ENCODE measurements at regions not wholly inside any gene's neighbourhood (a gene's known extent, or its start where the extent isn't known, plus 50 kb on each side); places are given as distances from the start of the nearest gene placed in this dataset.
"Not testable (repeated sequence)": the region's sequence is repeated elsewhere in the genome, so short reads cannot be mapped to it uniquely, and the experiment has no call there.

DNA sequence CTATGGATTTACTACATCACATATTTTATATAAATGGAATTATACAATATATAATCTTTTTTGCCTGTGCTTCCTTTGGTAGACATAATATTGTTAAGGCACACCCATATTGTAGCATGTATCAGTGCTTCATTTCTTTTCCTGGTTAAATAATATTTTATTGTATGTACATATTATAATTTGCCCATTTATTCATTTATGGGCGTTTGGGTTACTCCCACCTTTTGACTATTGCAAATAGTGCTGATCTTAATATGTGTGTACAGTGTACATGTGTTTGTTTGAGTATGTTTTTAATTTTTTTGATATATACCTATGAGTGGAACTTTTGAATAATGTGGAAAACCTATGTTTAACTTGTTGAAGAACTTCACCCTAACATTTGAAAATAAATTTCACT lies 804.2 kb downstream of the DHX35 start:
- H3K27me3 ChIP-seq (ENCODE audit: control insufficient read depth, insufficient read depth, low read length): no peaks in the 10 kb centered on the region
- peaks cover 12% of the 10 kb centered on the region for H3K9me3 ChIP-seq (ENCODE audit: control insufficient read depth, low read depth, low read length)
- H3K9ac ChIP-seq (ENCODE audit: low read length): no peak overlapping the region
- no peak overlapping the region for H3K27ac ChIP-seq (ENCODE audit: low read length)
- no peaks in the 10 kb centered on the region for H3K36me3 ChIP-seq (ENCODE audit: control insufficient read depth, low read depth, low read length)
- no peak overlapping the region for H3K4me3 ChIP-seq (ENCODE audit: low read length)
- H3K4me1 ChIP-seq (ENCODE audit: control insufficient read depth, low read depth, low read length): no peaks in the 10 kb centered on the region

DNA sequence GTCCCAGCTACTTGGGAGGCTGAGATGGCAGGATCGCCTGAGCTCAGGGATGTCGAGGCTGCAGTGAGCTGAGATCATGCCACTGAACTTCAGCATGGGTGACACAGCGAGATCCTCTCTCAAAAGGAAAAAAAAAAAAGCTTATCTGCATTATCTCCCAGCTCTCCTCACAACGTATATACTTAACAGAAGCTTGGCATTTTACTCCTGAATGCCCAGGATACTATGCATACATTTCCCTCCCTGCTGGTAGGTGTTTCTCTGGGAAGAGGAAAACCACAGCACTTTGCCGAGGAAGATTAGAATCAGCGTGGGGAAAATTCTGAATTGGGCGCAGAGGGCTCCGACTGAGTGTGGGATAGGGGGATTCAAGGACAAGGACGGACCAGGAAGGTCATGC lies 800.6 kb downstream of the DHX35 start:
- no peak overlapping the region for H3K4me3 ChIP-seq (ENCODE audit: low read length)
- peaks cover 4% of the 10 kb centered on the region for H3K9me3 ChIP-seq (ENCODE audit: control insufficient read depth, low read depth, low read length)
- H3K4me1 ChIP-seq (ENCODE audit: control insufficient read depth, low read depth, low read length): no peaks in the 10 kb centered on the region
- H3K9ac ChIP-seq (ENCODE audit: low read length): no peak overlapping the region
- no peaks in the 10 kb centered on the region for H3K36me3 ChIP-seq (ENCODE audit: control insufficient read depth, low read depth, low read length)
- no peak overlapping the region for H3K27ac ChIP-seq (ENCODE audit: low read length)
- H3K27me3 ChIP-seq (ENCODE audit: control insufficient read depth, insufficient read depth, low read length): no peaks in the 10 kb centered on the region

DNA sequence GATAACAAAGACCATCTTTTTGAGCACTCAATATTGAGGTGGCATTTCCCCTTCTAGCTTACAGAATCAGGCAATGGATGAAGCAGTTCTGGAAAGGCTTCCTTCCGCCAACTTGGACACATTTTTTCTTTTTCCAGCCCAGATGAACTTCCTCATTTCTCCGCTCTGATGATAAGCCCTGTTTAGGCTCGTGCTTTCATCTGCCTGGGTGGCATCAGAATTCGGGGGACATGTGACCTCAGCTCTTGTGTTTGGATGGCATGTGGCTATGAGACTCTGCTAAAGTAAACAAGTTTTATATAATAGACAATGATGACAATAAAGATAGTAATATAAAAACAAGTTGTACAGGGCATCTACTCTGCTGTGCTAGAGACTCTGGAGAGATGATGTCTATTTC lies 796.7 kb downstream of the DHX35 start:
- no peaks in the 10 kb centered on the region for H3K27me3 ChIP-seq (ENCODE audit: control insufficient read depth, insufficient read depth, low read length)
- no peaks in the 10 kb centered on the region for H3K4me1 ChIP-seq (ENCODE audit: control insufficient read depth, low read depth, low read length)
- no peak overlapping the region for H3K4me3 ChIP-seq (ENCODE audit: low read length)
- no peaks in the 10 kb centered on the region for H3K9me3 ChIP-seq (ENCODE audit: control insufficient read depth, low read depth, low read length)
- no peaks in the 10 kb centered on the region for H3K36me3 ChIP-seq (ENCODE audit: control insufficient read depth, low read depth, low read length)
- no peak overlapping the region for H3K27ac ChIP-seq (ENCODE audit: low read length)
- no peak overlapping the region for H3K9ac ChIP-seq (ENCODE audit: low read length)

DNA sequence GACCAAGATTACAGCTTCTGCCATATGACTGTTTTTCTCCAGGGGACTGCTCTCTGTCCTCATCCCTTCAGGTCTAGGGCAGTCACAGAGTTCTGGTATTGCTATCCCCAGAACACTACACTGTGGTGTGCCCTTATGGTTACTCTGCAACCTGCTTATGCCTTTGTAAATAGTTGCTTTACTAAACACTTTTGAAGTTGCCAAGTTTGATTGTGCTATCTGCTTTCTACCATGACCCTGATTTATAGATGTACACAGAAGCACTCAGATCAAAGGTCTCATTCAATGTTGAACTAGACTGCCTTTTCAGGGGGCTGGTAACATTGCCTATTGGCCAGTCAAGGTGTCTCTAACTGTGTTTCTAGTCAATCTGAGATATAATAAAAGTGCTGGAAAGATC lies 794.7 kb downstream of the DHX35 start:
- no peaks in the 10 kb centered on the region for H3K4me1 ChIP-seq (ENCODE audit: control insufficient read depth, low read depth, low read length)
- H3K27ac ChIP-seq (ENCODE audit: low read length): no peak overlapping the region
- no peak overlapping the region for H3K9ac ChIP-seq (ENCODE audit: low read length)
- H3K36me3 ChIP-seq (ENCODE audit: control insufficient read depth, low read depth, low read length): no peaks in the 10 kb centered on the region
- no peaks in the 10 kb centered on the region for H3K27me3 ChIP-seq (ENCODE audit: control insufficient read depth, insufficient read depth, low read length)
- H3K4me3 ChIP-seq (ENCODE audit: low read length): no peak overlapping the region
- H3K9me3 ChIP-seq (ENCODE audit: control insufficient read depth, low read depth, low read length): no peaks in the 10 kb centered on the region

DNA sequence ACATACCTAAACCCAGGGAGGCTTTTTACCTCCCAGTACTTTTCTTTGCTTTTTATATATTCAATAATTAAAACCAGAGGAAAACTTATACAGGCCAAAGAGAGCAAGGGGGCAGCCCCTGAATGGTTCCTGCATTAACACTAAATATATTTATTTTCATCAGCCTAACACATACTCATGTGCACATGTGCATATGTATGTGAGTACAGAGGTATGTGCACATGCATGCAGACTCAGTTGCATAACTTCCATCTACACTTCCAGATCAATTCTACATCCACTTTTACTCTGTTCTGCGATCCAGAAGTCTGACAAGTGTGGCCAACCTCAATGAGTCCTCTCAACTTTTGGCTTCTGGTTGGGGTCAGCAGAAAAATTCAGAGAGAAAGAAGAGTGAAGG lies 794.2 kb downstream of the DHX35 start:
- Histone ChIP-seq H3K27me3 (ENCODE audit: control insufficient read depth, insufficient read depth, low read length) (no peaks in the 10 kb centered on the region), H3K4me1 (ENCODE audit: control insufficient read depth, low read depth, low read length) (no peaks in the 10 kb centered on the region), H3K9me3 (ENCODE audit: control insufficient read depth, low read depth, low read length) (no peaks in the 10 kb centered on the region), H3K36me3 (ENCODE audit: control insufficient read depth, low read depth, low read length) (no peaks in the 10 kb centered on the region), H3K9ac (ENCODE audit: low read length) (no peak overlapping the region), H3K27ac (ENCODE audit: low read length) (no peak overlapping the region), H3K4me3 (ENCODE audit: low read length) (no peak overlapping the region)

DNA sequence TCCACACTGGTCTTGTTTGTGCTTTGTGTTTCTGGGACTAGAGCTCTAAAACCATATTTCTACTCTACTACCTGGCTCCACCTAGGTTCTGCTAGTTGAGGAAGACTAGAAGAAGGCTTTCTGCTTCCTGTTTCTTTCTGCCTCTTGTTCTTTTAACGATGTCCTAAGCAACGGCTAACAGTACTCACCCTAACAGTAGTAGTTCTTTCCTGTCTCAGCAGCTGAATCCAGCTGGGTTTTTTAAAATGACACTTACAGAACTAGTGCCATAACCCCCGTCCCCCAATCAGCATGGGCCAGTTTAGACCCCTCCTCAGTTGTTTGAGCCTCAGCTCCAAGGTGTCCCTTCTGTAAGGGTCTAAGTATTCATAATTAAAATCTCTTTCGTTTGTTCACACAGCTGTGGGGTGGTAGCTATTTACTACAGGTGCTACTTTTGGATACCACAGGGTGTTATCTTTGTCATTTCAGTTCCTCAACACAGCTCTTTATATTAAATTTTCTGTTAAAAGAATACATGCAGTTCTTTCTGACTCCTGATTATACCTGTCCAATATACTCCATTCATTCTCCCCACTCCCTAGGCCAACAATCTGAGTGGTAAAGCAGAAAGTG lies 790.2 kb downstream of the DHX35 start:
- H3K36me3 ChIP-seq (ENCODE audit: control insufficient read depth, low read depth, low read length): no peaks in the 10 kb centered on the region
- no peaks in the 10 kb centered on the region for H3K27me3 ChIP-seq (ENCODE audit: control insufficient read depth, insufficient read depth, low read length)
- peaks cover 7% of the 10 kb centered on the region for H3K9me3 ChIP-seq (ENCODE audit: control insufficient read depth, low read depth, low read length)
- H3K9ac ChIP-seq (ENCODE audit: low read length): no peak overlapping the region
- no peak overlapping the region for H3K4me3 ChIP-seq (ENCODE audit: low read length)
- H3K4me1 ChIP-seq (ENCODE audit: control insufficient read depth, low read depth, low read length): no peaks in the 10 kb centered on the region
- no peak overlapping the region for H3K27ac ChIP-seq (ENCODE audit: low read length)

DNA sequence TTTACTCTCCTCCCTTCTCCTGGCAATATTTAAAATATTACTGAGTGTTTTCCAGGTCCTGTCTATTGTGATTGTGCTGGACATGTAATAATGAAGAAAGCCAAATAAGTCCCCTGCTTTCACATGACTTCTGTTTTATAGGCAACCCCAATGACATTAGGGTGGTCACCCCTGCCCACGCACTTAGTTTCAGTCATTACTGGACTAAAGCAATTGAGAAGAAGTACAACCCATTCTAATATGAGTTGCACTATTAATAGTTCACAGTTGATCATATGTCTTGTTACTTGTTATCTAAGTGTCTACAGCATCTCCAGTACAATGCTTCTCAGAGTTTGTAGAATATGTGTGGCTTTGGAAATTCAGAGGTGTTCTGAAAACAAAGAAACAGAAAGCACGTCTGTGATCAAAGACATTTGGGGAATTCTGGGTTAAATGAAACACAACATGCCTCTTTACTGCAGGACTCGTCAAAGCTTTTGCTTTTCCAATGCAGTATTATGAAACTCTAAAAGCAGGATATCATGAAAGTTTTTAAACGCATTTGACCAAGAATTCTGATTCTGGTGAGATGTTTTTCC lies 789.5 kb downstream of the DHX35 start:
- no peaks in the 10 kb centered on the region for H3K36me3 ChIP-seq (ENCODE audit: control insufficient read depth, low read depth, low read length)
- H3K4me1 ChIP-seq (ENCODE audit: control insufficient read depth, low read depth, low read length): no peaks in the 10 kb centered on the region
- H3K4me3 ChIP-seq (ENCODE audit: low read length): no peak overlapping the region
- no peak overlapping the region for H3K27ac ChIP-seq (ENCODE audit: low read length)
- no peaks in the 10 kb centered on the region for H3K27me3 ChIP-seq (ENCODE audit: control insufficient read depth, insufficient read depth, low read length)
- H3K9me3 ChIP-seq (ENCODE audit: control insufficient read depth, low read depth, low read length): peaks cover 7% of the 10 kb centered on the region
- H3K9ac ChIP-seq (ENCODE audit: low read length): no peak overlapping the region

DNA sequence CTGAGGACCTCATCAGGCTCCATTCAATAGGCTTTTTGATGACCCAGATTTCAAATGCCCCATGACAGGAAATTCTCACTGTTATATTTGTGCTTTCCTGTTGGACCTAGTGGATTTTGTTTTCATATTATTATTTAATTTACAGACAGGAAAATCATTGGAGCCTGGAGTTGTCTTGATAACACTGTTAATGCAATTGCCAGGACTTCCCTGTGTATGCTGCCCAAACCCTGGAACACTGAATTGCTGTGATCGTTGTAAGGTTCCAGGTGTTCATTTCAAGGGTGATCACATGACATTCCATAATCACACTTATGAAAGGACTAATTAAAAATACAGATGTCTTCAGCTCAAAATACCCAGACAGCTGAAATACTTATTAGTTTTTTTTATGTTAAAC lies 783.2 kb downstream of the DHX35 start:
- H3K4me3 ChIP-seq (ENCODE audit: low read length): no peak overlapping the region
- H3K27me3 ChIP-seq (ENCODE audit: control insufficient read depth, insufficient read depth, low read length): no peaks in the 10 kb centered on the region
- H3K36me3 ChIP-seq (ENCODE audit: control insufficient read depth, low read depth, low read length): no peaks in the 10 kb centered on the region
- no peak overlapping the region for H3K27ac ChIP-seq (ENCODE audit: low read length)
- peaks cover 7% of the 10 kb centered on the region for H3K9me3 ChIP-seq (ENCODE audit: control insufficient read depth, low read depth, low read length)
- no peak overlapping the region for H3K9ac ChIP-seq (ENCODE audit: low read length)
- no peaks in the 10 kb centered on the region for H3K4me1 ChIP-seq (ENCODE audit: control insufficient read depth, low read depth, low read length)

DNA sequence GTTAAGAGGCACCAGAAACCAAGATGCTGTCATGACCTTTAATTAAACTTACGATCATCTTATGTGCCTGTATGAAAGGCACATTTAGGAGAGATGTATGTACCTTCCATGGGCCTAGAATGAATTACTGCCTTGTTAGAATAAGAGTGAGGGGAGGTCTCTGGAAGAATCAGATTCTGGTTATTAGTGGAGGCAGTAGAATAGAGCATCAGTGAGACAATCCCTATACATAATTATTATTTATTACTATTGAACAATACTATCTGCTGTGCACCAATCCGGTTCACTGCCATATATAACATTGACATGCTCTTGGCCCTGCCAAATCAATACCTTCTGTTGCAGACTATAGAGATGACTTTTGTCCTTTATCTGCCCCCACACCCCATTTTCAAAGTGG lies 776.5 kb downstream of the DHX35 start:
- H3K27ac ChIP-seq (ENCODE audit: low read length): no peak overlapping the region
- H3K9me3 ChIP-seq (ENCODE audit: control insufficient read depth, low read depth, low read length): no peaks in the 10 kb centered on the region
- H3K27me3 ChIP-seq (ENCODE audit: control insufficient read depth, insufficient read depth, low read length): no peaks in the 10 kb centered on the region
- no peaks in the 10 kb centered on the region for H3K4me1 ChIP-seq (ENCODE audit: control insufficient read depth, low read depth, low read length)
- no peak overlapping the region for H3K4me3 ChIP-seq (ENCODE audit: low read length)
- no peaks in the 10 kb centered on the region for H3K36me3 ChIP-seq (ENCODE audit: control insufficient read depth, low read depth, low read length)
- no peak overlapping the region for H3K9ac ChIP-seq (ENCODE audit: low read length)

DNA sequence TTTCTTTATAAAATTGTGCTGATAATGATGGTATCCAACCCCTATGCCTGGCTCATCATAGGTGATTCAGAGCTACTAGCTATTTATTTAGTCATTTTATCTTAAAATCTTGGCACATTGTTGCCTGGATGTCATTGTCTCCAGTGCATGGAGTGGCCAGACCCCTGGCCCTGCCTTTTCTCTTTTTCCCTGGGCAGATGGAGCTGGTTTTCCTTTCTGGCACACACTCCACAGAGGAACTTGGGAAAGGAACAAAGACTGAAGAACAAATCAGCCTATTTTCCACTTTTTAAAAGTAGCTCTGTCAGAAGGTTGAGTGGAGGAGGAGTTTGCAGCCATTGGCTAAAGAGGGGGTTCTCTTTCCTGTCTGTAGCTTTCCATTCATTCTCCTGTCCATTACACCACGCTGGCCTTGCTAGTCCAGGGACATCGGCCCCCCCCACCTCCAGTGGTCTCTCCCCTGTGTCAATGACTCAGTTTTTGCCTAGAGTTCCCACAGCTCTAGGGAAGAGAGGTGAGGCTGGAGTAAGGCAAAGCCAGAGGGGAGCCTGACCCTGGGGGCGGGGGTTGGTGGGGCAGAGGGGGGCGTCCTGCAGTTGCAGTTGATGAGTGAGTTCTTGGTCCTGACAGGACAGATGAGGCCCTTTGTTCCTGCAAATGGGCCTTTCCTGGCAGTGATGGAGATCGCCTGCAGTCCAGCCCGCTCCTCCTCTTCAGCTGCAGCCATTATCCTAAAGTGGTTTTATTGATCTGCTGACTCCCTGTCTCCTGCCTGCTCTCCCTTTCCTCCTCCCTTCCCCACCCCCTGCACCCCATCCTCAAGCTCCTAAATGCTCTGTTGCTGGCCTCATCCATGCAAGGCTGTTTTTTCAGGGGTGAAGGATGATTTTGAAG lies 774.5 kb downstream of the DHX35 start:
- Histone ChIP-seq H3K27ac (ENCODE audit: low read length) (no peak overlapping the region), H3K27me3 (ENCODE audit: control insufficient read depth, insufficient read depth, low read length) (no peaks in the 10 kb centered on the region), H3K4me1 (ENCODE audit: control insufficient read depth, low read depth, low read length) (no peaks in the 10 kb centered on the region), H3K36me3 (ENCODE audit: control insufficient read depth, low read depth, low read length) (no peaks in the 10 kb centered on the region), H3K4me3 (ENCODE audit: low read length) (no peak overlapping the region), H3K9me3 (ENCODE audit: control insufficient read depth, low read depth, low read length) (peaks cover 1% of the 10 kb centered on the region), H3K9ac (ENCODE audit: low read length) (no peak overlapping the region)

DNA sequence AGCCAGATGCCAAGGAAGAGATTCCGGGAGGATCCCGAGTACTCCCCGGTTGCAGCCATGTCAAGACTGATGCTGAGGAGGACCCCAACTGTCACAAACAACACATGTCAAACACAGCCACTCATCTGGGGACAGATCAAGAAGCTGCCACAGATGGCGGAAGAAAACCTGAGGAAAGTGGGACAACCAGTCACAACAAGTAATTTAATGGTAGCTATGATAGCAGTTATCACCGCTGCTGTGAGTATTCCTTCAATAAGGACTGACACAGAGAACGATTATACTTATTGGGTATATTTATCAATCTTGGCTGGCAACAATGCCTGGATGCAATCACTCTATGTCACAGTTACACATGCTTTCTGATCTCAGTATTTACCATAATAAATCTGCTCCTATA lies 763.4 kb downstream of the DHX35 start:
- H3K9me3 ChIP-seq (ENCODE audit: control insufficient read depth, low read depth, low read length): peaks cover 18% of the 10 kb centered on the region
- not testable (repeated sequence) for H3K4me1 ChIP-seq (ENCODE audit: control insufficient read depth, low read depth, low read length); H3K27ac ChIP-seq (ENCODE audit: low read length); H3K4me3 ChIP-seq (ENCODE audit: low read length); H3K9ac ChIP-seq (ENCODE audit: low read length); H3K27me3 ChIP-seq (ENCODE audit: control insufficient read depth, insufficient read depth, low read length); H3K36me3 ChIP-seq (ENCODE audit: control insufficient read depth, low read depth, low read length)

DNA sequence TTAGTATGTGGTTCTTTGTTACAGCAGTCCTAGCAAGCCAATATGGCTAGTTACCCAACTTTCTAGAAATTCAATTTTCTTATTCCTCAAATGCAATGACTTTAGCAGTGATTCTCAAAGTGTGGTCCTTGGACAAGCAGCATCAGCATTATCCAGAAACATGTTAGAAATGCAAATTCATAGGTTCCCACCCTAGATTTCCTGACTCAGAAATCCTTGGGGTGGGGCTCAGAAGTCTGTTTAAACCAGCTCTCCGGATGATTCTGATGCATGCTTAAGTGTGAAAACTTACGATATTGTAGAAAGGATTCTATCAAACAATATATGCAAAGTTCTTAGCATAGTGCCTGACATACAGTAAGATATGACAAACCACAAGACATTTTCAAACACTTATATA lies 757.1 kb downstream of the DHX35 start:
- no peak overlapping the region for H3K27ac ChIP-seq (ENCODE audit: low read length)
- no peak overlapping the region for H3K9ac ChIP-seq (ENCODE audit: low read length)
- no peaks in the 10 kb centered on the region for H3K9me3 ChIP-seq (ENCODE audit: control insufficient read depth, low read depth, low read length)
- H3K4me1 ChIP-seq (ENCODE audit: control insufficient read depth, low read depth, low read length): no peaks in the 10 kb centered on the region
- no peaks in the 10 kb centered on the region for H3K36me3 ChIP-seq (ENCODE audit: control insufficient read depth, low read depth, low read length)
- no peak overlapping the region for H3K4me3 ChIP-seq (ENCODE audit: low read length)
- H3K27me3 ChIP-seq (ENCODE audit: control insufficient read depth, insufficient read depth, low read length): no peaks in the 10 kb centered on the region
